GM12865 (cell line): ENCODE measurements at regions not wholly inside any gene's neighbourhood (a gene's known extent, or its start where the extent isn't known, plus 50 kb on each side); places are given as distances from the start of the nearest gene placed in this dataset.
"Not testable (repeated sequence)": the region's sequence is repeated elsewhere in the genome, so short reads cannot be mapped to it uniquely, and the experiment has no call there.

Experiments used
- DNase-seq: peaks from one replicate; pipeline ENCODE4 v3.0.0; 2010; ENCODE audit warnings: low read depth
- H3K4me3 ChIP-seq: 2 replicates; pipeline ENCODE4 v1.5.1; 2011; ENCODE audit warnings: mild to moderate bottlenecking, low read depth, low read length, control low read depth
- CTCF ChIP-seq: IDR thresholded peaks from 2 replicates; pipeline ENCODE4 v1.5.1; 2011; ENCODE audit warnings: low read length, control low read depth, low read depth, inconsistent platforms; ENCODE audit not compliant: insufficient read depth; ENCODE audit errors: missing control alignments

DNA sequence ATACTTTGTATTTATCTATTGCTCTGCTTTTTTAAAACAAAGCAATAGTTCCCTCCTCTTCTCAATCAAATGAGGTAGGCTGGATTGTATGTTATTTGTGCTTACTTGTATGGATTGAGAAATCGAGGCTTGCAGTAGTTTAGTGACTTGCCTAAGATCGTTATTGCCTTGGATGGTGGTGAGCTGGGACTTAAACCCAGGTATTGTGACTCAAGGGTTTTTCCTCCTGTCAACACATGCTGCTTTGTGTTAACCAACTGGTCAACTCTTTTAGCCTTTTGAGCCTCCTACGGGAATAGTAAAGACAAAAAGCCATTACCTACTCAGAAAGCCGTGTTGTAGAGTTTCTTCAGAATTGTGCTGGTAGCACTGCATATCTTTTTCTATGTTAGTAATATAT is 95.2 kb upstream of the THUMPD2 start:
- no peak for DNase-seq
- no peak overlapping the region for H3K4me3 ChIP-seq
- no peak for TF ChIP-seq CTCF

GRCh38 chr2:39873586-39873985 is 94.5 kb upstream of the THUMPD2 start:
- no peak for TF ChIP-seq CTCF
- no peak overlapping the region for H3K4me3 ChIP-seq
- no peak for DNase-seq

GRCh38 chr2:39872748-39873147 is 93.7 kb upstream of the THUMPD2 start:
- no peak for DNase-seq
- no peak overlapping the region for H3K4me3 ChIP-seq
- TF ChIP-seq CTCF, result no peak

- no peak overlapping the region for H3K4me3 ChIP-seq
- TF ChIP-seq CTCF, result no peak
- DNase-seq, result no peak
Observed at GRCh38 chr2:39871291-39871761, 92.3 kb upstream of the THUMPD2 start.

DNA sequence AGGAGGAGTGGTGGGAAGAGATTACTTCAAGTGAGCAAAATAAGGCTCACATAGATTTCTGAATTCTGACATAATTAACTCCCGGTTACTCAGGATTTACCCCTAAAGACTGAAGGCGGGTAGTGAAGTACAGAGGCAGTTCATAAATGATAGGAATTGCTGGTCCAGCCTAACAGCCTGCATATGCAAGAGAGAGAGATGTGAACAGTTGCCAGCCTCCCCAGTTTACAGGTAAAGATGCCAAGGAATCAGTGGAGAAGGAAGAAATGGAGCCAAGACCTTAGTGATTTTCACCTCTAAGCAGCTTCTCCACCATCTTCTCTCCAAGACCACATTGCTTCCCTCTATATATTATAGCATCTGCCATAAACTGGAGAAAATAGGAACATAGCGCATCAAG is 91.8 kb upstream of the THUMPD2 start:
- DNase-seq, result no peak
- no peak overlapping the region for H3K4me3 ChIP-seq
- no peak for TF ChIP-seq CTCF

DNA sequence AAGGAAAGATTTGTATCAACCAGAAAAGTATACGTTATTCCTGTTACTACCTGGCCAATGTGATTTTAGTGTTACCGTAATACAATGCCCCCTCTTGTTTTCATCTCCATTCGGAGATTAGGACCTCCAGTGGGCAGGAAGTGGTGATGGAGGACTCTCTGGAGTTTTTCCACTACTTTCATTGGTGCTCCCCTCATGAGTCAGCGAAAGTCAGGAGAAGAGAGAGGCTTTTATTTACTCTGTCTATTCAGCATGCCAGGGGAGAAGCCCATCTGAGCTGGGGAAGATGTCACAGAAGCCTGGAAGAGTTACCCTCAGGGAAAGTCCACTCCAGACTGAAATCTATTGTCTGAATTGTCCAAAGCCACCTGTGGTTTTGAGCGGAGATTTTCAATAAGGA is 88.2 kb upstream of the THUMPD2 start:
- H3K4me3 ChIP-seq, result no peak overlapping the region
- TF ChIP-seq CTCF, result no peak
- DNase-seq, result no peak

- TF ChIP-seq CTCF, result no peak
- DNase-seq, result no peak
- H3K4me3 ChIP-seq, result no peak overlapping the region
Observed at GRCh38 chr2:39865751-39866150, 86.7 kb upstream of the THUMPD2 start.

DNA sequence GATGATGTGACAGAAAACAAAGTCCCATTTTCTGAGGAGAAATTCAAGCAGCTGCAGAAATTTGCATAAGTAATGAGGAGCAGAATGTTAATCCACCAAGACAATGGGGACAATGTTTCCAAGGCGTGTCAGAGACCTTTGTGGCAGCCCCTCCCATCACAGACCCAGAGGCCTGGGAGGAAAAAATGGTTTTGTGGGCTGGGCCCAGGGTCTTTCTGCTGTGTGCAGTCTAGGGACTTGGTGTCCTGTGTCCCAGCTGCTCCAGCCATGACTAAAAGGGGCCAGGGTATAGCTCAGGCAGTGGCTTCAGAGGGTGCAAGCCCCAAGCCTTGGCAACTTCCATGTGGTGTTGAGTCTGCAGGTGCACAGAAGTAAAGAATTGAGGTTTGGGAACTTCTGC is 84.6 kb upstream of the THUMPD2 start:
- DNase-seq, H3K4me3 ChIP-seq: not testable (repeated sequence)
